ENCODE measurements at regions not wholly inside any gene's neighbourhood (a gene's known extent, or its start where the extent isn't known, plus 50 kb on each side); places are given as distances from the start of the nearest gene placed in this dataset.

DNA sequence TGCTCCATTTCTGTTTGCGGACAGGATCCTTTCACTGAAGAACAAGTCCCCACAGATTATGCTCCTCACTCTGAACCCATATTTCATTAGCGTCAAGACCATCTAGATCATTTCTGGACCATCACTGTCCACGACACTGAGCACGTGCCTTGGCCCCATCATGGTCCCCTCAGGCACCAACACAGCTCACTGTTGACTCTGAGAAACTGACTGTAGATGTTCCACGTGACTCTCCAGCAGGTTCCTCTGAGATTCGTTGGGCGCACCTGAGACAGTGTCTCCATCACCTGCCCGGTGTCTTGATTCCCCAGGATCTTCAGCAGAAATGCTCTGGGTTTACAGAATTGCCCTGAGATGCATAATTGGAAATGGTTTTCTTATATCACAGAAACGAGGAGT lies 985.4 kb downstream of the TMEM121 start:
- TF ChIP-seq TAF1 (conservative IDR thresholded peaks at IDR 0.05) (no peak), GABPA (IDR thresholded peaks at IDR 0.05 in 1 of 2, conservative IDR thresholded peaks at IDR 0.05 in 1 of 2) (no peak), RAD21 (IDR thresholded peaks at IDR 0.05) (no peak), RXRA (IDR thresholded peaks at IDR 0.05) (no peak), SP1 (IDR thresholded peaks at IDR 0.05) (no peak)
- TF ChIP-seq, protein P1, sequence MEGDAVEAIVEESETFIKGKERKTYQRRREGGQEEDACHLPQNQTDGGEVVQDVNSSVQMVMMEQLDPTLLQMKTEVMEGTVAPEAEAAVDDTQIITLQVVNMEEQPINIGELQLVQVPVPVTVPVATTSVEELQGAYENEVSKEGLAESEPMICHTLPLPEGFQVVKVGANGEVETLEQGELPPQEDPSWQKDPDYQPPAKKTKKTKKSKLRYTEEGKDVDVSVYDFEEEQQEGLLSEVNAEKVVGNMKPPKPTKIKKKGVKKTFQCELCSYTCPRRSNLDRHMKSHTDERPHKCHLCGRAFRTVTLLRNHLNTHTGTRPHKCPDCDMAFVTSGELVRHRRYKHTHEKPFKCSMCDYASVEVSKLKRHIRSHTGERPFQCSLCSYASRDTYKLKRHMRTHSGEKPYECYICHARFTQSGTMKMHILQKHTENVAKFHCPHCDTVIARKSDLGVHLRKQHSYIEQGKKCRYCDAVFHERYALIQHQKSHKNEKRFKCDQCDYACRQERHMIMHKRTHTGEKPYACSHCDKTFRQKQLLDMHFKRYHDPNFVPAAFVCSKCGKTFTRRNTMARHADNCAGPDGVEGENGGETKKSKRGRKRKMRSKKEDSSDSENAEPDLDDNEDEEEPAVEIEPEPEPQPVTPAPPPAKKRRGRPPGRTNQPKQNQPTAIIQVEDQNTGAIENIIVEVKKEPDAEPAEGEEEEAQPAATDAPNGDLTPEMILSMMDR (IDR thresholded peaks at IDR 0.05; ENCODE audit: low read depth, low read length, missing input control) = no peak
- TF ChIP-seq, protein P2, sequence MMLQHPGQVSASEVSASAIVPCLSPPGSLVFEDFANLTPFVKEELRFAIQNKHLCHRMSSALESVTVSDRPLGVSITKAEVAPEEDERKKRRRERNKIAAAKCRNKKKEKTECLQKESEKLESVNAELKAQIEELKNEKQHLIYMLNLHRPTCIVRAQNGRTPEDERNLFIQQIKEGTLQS (IDR thresholded peaks at IDR 0.05) = no peak
